ENCODE measurements at regions not wholly inside any gene's neighbourhood (a gene's known extent, or its start where the extent isn't known, plus 50 kb on each side); places are given as distances from the start of the nearest gene placed in this dataset.

DNA sequence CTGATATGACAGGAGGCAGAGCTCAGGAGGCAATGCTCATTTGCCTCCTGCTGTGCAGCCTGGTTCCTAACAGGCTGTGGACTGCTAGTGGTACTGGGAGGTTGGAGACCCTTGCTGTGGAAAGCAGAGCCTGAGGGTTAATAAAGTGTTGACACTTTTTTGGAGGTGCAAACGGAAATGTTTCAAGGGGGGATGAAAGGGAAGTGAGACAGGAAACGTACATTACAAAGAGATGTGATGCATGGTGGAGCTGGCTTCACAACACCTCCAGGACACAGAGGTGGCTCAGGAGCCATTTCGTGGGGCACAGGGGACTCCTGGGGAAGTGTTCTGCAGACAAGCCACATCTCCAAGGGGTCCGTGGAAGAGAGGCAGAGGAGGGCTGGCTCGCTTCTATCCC is 137.6 kb upstream of the SVIL start:
- TF ChIP-seq, protein P1, sequence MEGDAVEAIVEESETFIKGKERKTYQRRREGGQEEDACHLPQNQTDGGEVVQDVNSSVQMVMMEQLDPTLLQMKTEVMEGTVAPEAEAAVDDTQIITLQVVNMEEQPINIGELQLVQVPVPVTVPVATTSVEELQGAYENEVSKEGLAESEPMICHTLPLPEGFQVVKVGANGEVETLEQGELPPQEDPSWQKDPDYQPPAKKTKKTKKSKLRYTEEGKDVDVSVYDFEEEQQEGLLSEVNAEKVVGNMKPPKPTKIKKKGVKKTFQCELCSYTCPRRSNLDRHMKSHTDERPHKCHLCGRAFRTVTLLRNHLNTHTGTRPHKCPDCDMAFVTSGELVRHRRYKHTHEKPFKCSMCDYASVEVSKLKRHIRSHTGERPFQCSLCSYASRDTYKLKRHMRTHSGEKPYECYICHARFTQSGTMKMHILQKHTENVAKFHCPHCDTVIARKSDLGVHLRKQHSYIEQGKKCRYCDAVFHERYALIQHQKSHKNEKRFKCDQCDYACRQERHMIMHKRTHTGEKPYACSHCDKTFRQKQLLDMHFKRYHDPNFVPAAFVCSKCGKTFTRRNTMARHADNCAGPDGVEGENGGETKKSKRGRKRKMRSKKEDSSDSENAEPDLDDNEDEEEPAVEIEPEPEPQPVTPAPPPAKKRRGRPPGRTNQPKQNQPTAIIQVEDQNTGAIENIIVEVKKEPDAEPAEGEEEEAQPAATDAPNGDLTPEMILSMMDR (conservative IDR thresholded peaks at IDR 0.05) = no peak

More for the DNA sequence above, 137.6 kb upstream of the SVIL start:
- Mint-ChIP-seq H3K4me3 (no peak overlapping the region), H3K9me3 (peaks cover 6 to 14% of the 10 kb centered on the region in 2 experiments), H3K27me3 (ENCODE audit: low read depth) (peaks cover 8% of the 10 kb centered on the region), H3K27ac (no peak overlapping the region), H3K36me3 (ENCODE audit: insufficient read depth in 1 of 3, low read depth in 3 of 3) (peaks cover 0 to 7% (median 4%) of the 10 kb centered on the region in 3 experiments; a peak in 5 of 7 replicates), H3K4me1 (peaks cover 0 to 6% of the 10 kb centered on the region in 2 experiments; a peak in 1 of 4 replicates)
- no peak overlapping the region for H3K23ac ChIP-seq (ENCODE audit: insufficient read length, low read depth, low read length)
- H3T11ph ChIP-seq (ENCODE audit: low read length) = no peak overlapping the region
- H3K9ac ChIP-seq (ENCODE audit: extremely low read depth, insufficient read length, low read length) = no peak overlapping the region
- H3K9me3 ChIP-seq (ENCODE audit: control insufficient read depth, low read depth, low read length) = no peaks in the 10 kb centered on the region
- no peaks in the 10 kb centered on the region for H4K20me1 ChIP-seq (ENCODE audit: control insufficient read depth, insufficient read depth, insufficient read length)
- no peak overlapping the region for H2BK120ac ChIP-seq (ENCODE audit: low read depth, low read length, poor library complexity, severe bottlenecking)
- H3K23me2 ChIP-seq (ENCODE audit: insufficient read length, low read depth, low read length, poor library complexity, severe bottlenecking) = no peaks in the 10 kb centered on the region
- WGBS (ENCODE audit: extremely low coverage, insufficient read length, low lambda C conversion rate) = no CpG with 5 or more reads among the region's 5 CpGs
- no peak overlapping the region for H3K27ac ChIP-seq (ENCODE audit: insufficient read length, low read depth, low read length)
- no peaks in the 10 kb centered on the region for H3K79me2 ChIP-seq (ENCODE audit: insufficient read depth, low read length)
- H3K27me3 ChIP-seq (ENCODE audit: insufficient read depth, low read length) = no peaks in the 10 kb centered on the region
- no peak overlapping the region for H2BK5ac ChIP-seq (ENCODE audit: insufficient read length, low read length)
- no peak overlapping the region for H4K5ac ChIP-seq (ENCODE audit: insufficient read length, low read depth, low read length)
- H2AFZ ChIP-seq (ENCODE audit: low read length) = no peak overlapping the region
- no peak overlapping the region for H2BK15ac ChIP-seq (ENCODE audit: low read depth, low read length)
- H3K18ac ChIP-seq (ENCODE audit: insufficient read length, low read depth, low read length) = no peak overlapping the region
- H3K4ac ChIP-seq (ENCODE audit: low read depth, low read length) = no peak overlapping the region
- no peak overlapping the region for H4K91ac ChIP-seq (ENCODE audit: insufficient read length, low read depth, low read length)
- H3K4me2 ChIP-seq (ENCODE audit: insufficient read depth, insufficient read length, low read length) = no peak overlapping the region
- no peak overlapping the region for H3K14ac ChIP-seq (ENCODE audit: insufficient read depth, low read length)
- H3K79me1 ChIP-seq (ENCODE audit: insufficient read depth, low read depth, low read length, poor library complexity, severe bottlenecking) = no peaks in the 10 kb centered on the region
- no peak for DNase-seq
- no peaks in the 10 kb centered on the region for H3K4me1 ChIP-seq (ENCODE audit: insufficient read depth, low read length)
- H2AK5ac ChIP-seq (ENCODE audit: insufficient read length, low read length) = no peak overlapping the region
- no peak overlapping the region for H3K56ac ChIP-seq (ENCODE audit: insufficient read length, low read depth, low read length)
- no peak overlapping the region for H2BK12ac ChIP-seq (ENCODE audit: insufficient read length, low read depth, low read length)
- H2BK20ac ChIP-seq (ENCODE audit: low read depth, low read length, poor library complexity, severe bottlenecking) = no peak overlapping the region
- H4K8ac ChIP-seq (replicated peaks; ENCODE audit: insufficient read length, low read depth, low read length) = no peak overlapping the region
